B cell (primary cell): ENCODE measurements at regions not wholly inside any gene's neighbourhood (a gene's known extent, or its start where the extent isn't known, plus 50 kb on each side); places are given as distances from the start of the nearest gene placed in this dataset.

Experiments
- ATAC-seq: fragments of 200-7000 bp; cut with Tn5 transposase; one replicate; pipeline ENCODE4 v1.10.0; 2021; ENCODE audit warnings: low read depth, mild to moderate bottlenecking, moderate number of reproducible peaks, moderate library complexity
- CTCF ChIA-PET: fragments of 350-600 bp; sonication (Branson Sonifier 250); formaldehyde crosslinking; loops from one replicate; lab custom pipeline; 2021; ENCODE audit warnings: antibody characterized with exemption, inconsistent platforms; lab: Charles Lee
- POLR2A ChIA-PET: fragments of 350-600 bp; sonication (Branson Sonifier 250); formaldehyde crosslinking; loops from one replicate; lab custom pipeline; 2021; ENCODE audit warnings: antibody characterized with exemption; lab: Charles Lee
- DNase-seq: peaks from one replicate; pipeline ENCODE4 v3.0.0; 2013
- H2AFZ ChIP-seq: 2 replicates; pipeline ENCODE4 v1.6.1; 2012; ENCODE audit warnings: mild to moderate bottlenecking, low read depth, low read length; ENCODE audit not compliant: insufficient read depth, poor library complexity, severe bottlenecking
- H3K27ac ChIP-seq, 2 donors: 1 replicate in 1 of 2; 2 replicates in 1 of 2; pipeline ENCODE4 v1.5.1; 2012 to 2013; ENCODE audit warnings: low read length in 2 of 2, mild to moderate bottlenecking in 2 of 2, moderate library complexity in 1 of 2
- H3K27me3 ChIP-seq, 4 experiments: fragments of 200-600 bp in 1 of 4; sonication (generic) in 1 of 4; replicated peaks in 1 of 4; 1 replicate in 2 of 4; 2 replicates in 2 of 4; pipeline versions ENCODE4 v1.6.1 to v1.7.0; 2013 to 2016; ENCODE audit warnings: low read length in 3 of 4, mild to moderate bottlenecking in 2 of 4, mixed read lengths in 1 of 4, moderate library complexity in 1 of 4; ENCODE audit not compliant: insufficient read depth in 4 of 4, control insufficient read depth in 3 of 4; ENCODE audit errors: control extremely low read depth in 1 of 4
- H3K36me3 ChIP-seq, 2 experiments: replicated peaks in 1 of 2; 1 replicate in 1 of 2; 2 replicates in 1 of 2; pipeline versions ENCODE4 v1.6.1 to v1.7.1; 2013; ENCODE audit warnings: low read length in 1 of 2; ENCODE audit not compliant: insufficient read depth in 2 of 2, control insufficient read depth in 1 of 2; ENCODE audit errors: control extremely low read depth in 1 of 2, extremely low read depth in 1 of 2
- H3K4me1 ChIP-seq, 2 donors: fragments of 200-600 bp in 1 of 2; sonication (generic) in 1 of 2; 1 replicate in 1 of 2; 2 replicates in 1 of 2; pipeline versions ENCODE4 v1.5.1 to v1.6.1; 2013 to 2017; ENCODE audit warnings: low read length in 2 of 2; ENCODE audit not compliant: control insufficient read depth in 2 of 2, insufficient read depth in 2 of 2
- H3K4me2 ChIP-seq: replicated peaks from 2 replicates; pipeline ENCODE3; 2012; ENCODE audit warnings: mild to moderate bottlenecking, low read depth, low read length; ENCODE audit not compliant: poor library complexity, severe bottlenecking
- H3K4me3 ChIP-seq, 5 experiments: fragments of 200-600 bp in 1 of 5; sonication (generic) in 1 of 5; 1 replicate in 3 of 5; 2 replicates in 2 of 5; pipeline versions ENCODE4 v1.5.1 to v1.7.0; 2011 to 2016; ENCODE audit warnings: low read length in 4 of 5, mild to moderate bottlenecking in 4 of 5, low read depth in 2 of 5, control low read depth in 1 of 5, moderate library complexity in 1 of 5; ENCODE audit not compliant: insufficient read depth in 1 of 5; ENCODE audit errors: control extremely low read depth in 1 of 5, extremely low read depth in 1 of 5
- H3K79me2 ChIP-seq: fragments of 200-600 bp; sonication (generic); one replicate; pipeline ENCODE4 v1.6.0; 2016; ENCODE audit warnings: low read length; ENCODE audit not compliant: control insufficient read depth, insufficient read depth
- H3K9ac ChIP-seq: fragments of 200-600 bp; sonication (generic); 2 replicates; pipeline ENCODE4 v1.6.1; 2017; ENCODE audit warnings: mild to moderate bottlenecking, low read length, moderate library complexity
- H3K9me3 ChIP-seq, 3 donors: one replicate each; pipeline versions ENCODE4 v1.6.1 to v1.7.1; 2013; ENCODE audit warnings: low read length in 2 of 3; ENCODE audit not compliant: control insufficient read depth in 2 of 3, insufficient read depth in 1 of 3; ENCODE audit errors: control extremely low read depth in 1 of 3
- H4K20me1 ChIP-seq: 2 replicates; pipeline ENCODE4 v1.6.0; 2012; ENCODE audit warnings: mild to moderate bottlenecking, low read length; ENCODE audit not compliant: insufficient read depth, control insufficient read depth, poor library complexity, severe bottlenecking
- H3K27ac Mint-ChIP-seq: one replicate; pipeline ENCODE4 v1.8.0; 2021; ENCODE audit warnings: mixed read lengths
- H3K27me3 Mint-ChIP-seq: one replicate; pipeline ENCODE4 v1.8.0; 2021; ENCODE audit warnings: mixed read lengths
- H3K4me1 Mint-ChIP-seq: one replicate; pipeline ENCODE4 v1.8.0; 2021; ENCODE audit warnings: mixed read lengths
- H3K4me3 Mint-ChIP-seq: one replicate; pipeline ENCODE4 v1.8.0; 2021; ENCODE audit warnings: mixed read lengths
- H3K9me3 Mint-ChIP-seq: one replicate; pipeline ENCODE4 v1.8.0; 2022; ENCODE audit warnings: mixed read lengths; ENCODE audit not compliant: insufficient read depth
- CTCF ChIP-seq: fragments of 200-600 bp; IDR thresholded peaks from one replicate; pipeline ENCODE4 v1.8.0; 2022; ENCODE audit warnings: antibody characterized with exemption, mild to moderate bottlenecking
- EZH2 ChIP-seq: IDR thresholded peaks from 2 replicates; pipeline ENCODE4 v1.6.1; 2012; ENCODE audit warnings: borderline replicate concordance, low read depth, mild to moderate bottlenecking, moderate library complexity, low read length; ENCODE audit not compliant: insufficient read depth, poor library complexity, severe bottlenecking
- WGBS: methylation state at CpG from one replicate; pipeline ENCODE4 v1.1.5; 2013; ENCODE audit warnings: missing lambda C conversion rate; ENCODE audit not compliant: insufficient coverage; 5-methylcytosine and 5-hydroxymethylcytosine counted together
- intact Hi-C: fragments of 100-400 bp; cut with micrococcal nuclease; formaldehyde crosslinking; loops from one replicate; pipeline ENCODE4 v1.10.0; 2022

GRCh38 chr11:80626721-80627120 lies 1185.9 kb upstream of the TENM4 start:
- ChIA-PET CTCF (no interaction called here), POLR2A (no interaction called here)
- 100% methylated on average over 1 of the region's 4 CpGs for WGBS
- no peak overlapping the region for H3K27ac Mint-ChIP-seq
- DNase-seq (no peak), ATAC-seq (no peak)
- H3K4me1 ChIP-seq, result no peaks in the 10 kb centered on the region
- H3K36me3 ChIP-seq, result no peaks in the 10 kb centered on the region
- no peaks in the 10 kb centered on the region for H3K4me1 Mint-ChIP-seq
- TF ChIP-seq CTCF (no peak), EZH2 (no peak)
- H3K9me3 Mint-ChIP-seq, result peaks cover 3% of the 10 kb centered on the region
- no peak overlapping the region for H3K4me3 ChIP-seq
- no peaks in the 10 kb centered on the region for H3K27me3 Mint-ChIP-seq
- H3K9ac ChIP-seq, result no peak overlapping the region
- no peak overlapping the region for H3K4me2 ChIP-seq
- H3K9me3 ChIP-seq, result no peaks in the 10 kb centered on the region
- no peak overlapping the region for H2AFZ ChIP-seq
- H3K4me3 Mint-ChIP-seq, result no peak overlapping the region
- no peak overlapping the region for H3K27ac ChIP-seq
- no peaks in the 10 kb centered on the region for H3K27me3 ChIP-seq
- intact Hi-C loops, result no loop called here
- no peaks in the 10 kb centered on the region for H4K20me1 ChIP-seq
- no peaks in the 10 kb centered on the region for H3K79me2 ChIP-seq

GRCh38 chr11:80625563-80625962 lies 1184.7 kb upstream of the TENM4 start:
- Histone ChIP-seq H3K4me3 (no peak overlapping the region), H3K36me3 (no peaks in the 10 kb centered on the region), H3K4me2 (no peak overlapping the region), H2AFZ (no peak overlapping the region), H3K9me3 (no peaks in the 10 kb centered on the region), H3K9ac (no peak overlapping the region), H3K79me2 (no peaks in the 10 kb centered on the region), H4K20me1 (no peaks in the 10 kb centered on the region), H3K27ac (no peak overlapping the region), H3K4me1 (no peaks in the 10 kb centered on the region), H3K27me3 (no peaks in the 10 kb centered on the region)
- Mint-ChIP-seq H3K9me3 (peaks cover 2% of the 10 kb centered on the region), H3K27ac (no peak overlapping the region), H3K27me3 (no peaks in the 10 kb centered on the region), H3K4me3 (no peak overlapping the region), H3K4me1 (no peaks in the 10 kb centered on the region)
- ChIA-PET POLR2A (no interaction called here), CTCF (no interaction called here)
- WGBS, result 80% methylated on average over 1 of the region's 3 CpGs
- intact Hi-C loops, result no loop called here
- TF ChIP-seq EZH2 (no peak), CTCF (no peak)
- no peak for DNase-seq
- no peak for ATAC-seq
